Right hindlimb (tissue), 1 donor: ENCODE measurements at regions not wholly inside any gene's neighbourhood (a gene's known extent, or its start where the extent isn't known, plus 50 kb on each side); places are given as distances from the start of the nearest gene placed in this dataset.
A peak's percentile ranks its signal among the peaks of the same experiment; 100 is the strongest.
"Not testable (repeated sequence)": the region's sequence is repeated elsewhere in the genome, so short reads cannot be mapped to it uniquely, and the experiment has no call there.

ENCODE experiments used
- DNase-seq: peaks from one replicate; pipeline ENCODE4 v3.0.0-alpha.2; 2018

- no peak for DNase-seq
Observed at GRCh38 chr9:7542126-7542525, 257.5 kb downstream of the DMAC1 start.

- peak; percentile 33 for DNase-seq
Observed at GRCh38 chr9:7536310-7536939, 263.2 kb downstream of the DMAC1 start.

- DNase-seq, result no peak
Observed at GRCh38 chr9:7534211-7534935, 265.2 kb downstream of the DMAC1 start.

GRCh38 chr9:7533376-7534090 lies 266.0 kb downstream of the DMAC1 start:
- DNase-seq, result no peak

- no peak for DNase-seq
Observed at GRCh38 chr9:7523426-7524043, 276.0 kb downstream of the DMAC1 start.

GRCh38 chr9:7520396-7520795 lies 279.2 kb downstream of the DMAC1 start:
- DNase-seq, result no peak

GRCh38 chr9:7516376-7516775 lies 283.2 kb downstream of the DMAC1 start:
- no peak for DNase-seq

- DNase-seq, result peak; percentile 27
Observed at GRCh38 chr9:7510199-7510598, 289.4 kb downstream of the DMAC1 start.

- DNase-seq, result no peak
Observed at GRCh38 chr9:7509576-7510145, 289.9 kb downstream of the DMAC1 start.

- no peak for DNase-seq
Observed at GRCh38 chr9:7508516-7508915, 291.1 kb downstream of the DMAC1 start.

- peak; percentile 21 for DNase-seq
Observed at GRCh38 chr9:7507566-7508270, 291.9 kb downstream of the DMAC1 start.

GRCh38 chr9:7507026-7507425 lies 292.6 kb downstream of the DMAC1 start:
- DNase-seq, result no peak

- no peak for DNase-seq
Observed at GRCh38 chr9:7500521-7500920, 299.1 kb downstream of the DMAC1 start.

GRCh38 chr9:7491641-7492040 lies 307.9 kb downstream of the DMAC1 start:
- no peak for DNase-seq

GRCh38 chr9:7490317-7491108 lies 309.1 kb downstream of the DMAC1 start:
- DNase-seq, result no peak

- DNase-seq, result peak; percentile 75
Observed at GRCh38 chr9:7489036-7489435, 310.5 kb downstream of the DMAC1 start.

GRCh38 chr9:7484014-7484413 lies 315.6 kb downstream of the DMAC1 start:
- DNase-seq, result not testable (repeated sequence)

GRCh38 chr9:7481570-7481969 lies 318.0 kb downstream of the DMAC1 start:
- DNase-seq, result no peak

GRCh38 chr9:7479300-7479699 lies 320.3 kb downstream of the DMAC1 start:
- no peak for DNase-seq

GRCh38 chr9:7478646-7479045 lies 320.9 kb downstream of the DMAC1 start:
- no peak for DNase-seq

GRCh38 chr9:7467186-7467585 lies 332.4 kb downstream of the DMAC1 start:
- no peak for DNase-seq

- DNase-seq, result no peak
Observed at GRCh38 chr9:7461791-7462190, 337.8 kb downstream of the DMAC1 start.
